ENCODE measurements at regions not wholly inside any gene's neighbourhood (a gene's known extent, or its start where the extent isn't known, plus 50 kb on each side); places are given as distances from the start of the nearest gene placed in this dataset.

GRCh38 chr2:239881561-239882320, 143.4 kb downstream of the NDUFA10 start:
- peaks cover 15 to 23% (median 23%) of the 10 kb centered on the region in 5 donors for H3K9me3 Mint-ChIP-seq
- H3K4me1 Mint-ChIP-seq, result peaks cover 3 to 6% (median 4%) of the 10 kb centered on the region in 3 donors
- ChIA-PET POLR2A (no interaction called here), CTCF (interaction anchor here (0.5 to 1.3 kb wide), 2 partner anchors 13 to 32 kb away, joined by 3 read pairs; no protein-coding TSS in a partner anchor)
- Histone ChIP-seq H3K36me3 (ENCODE audit: insufficient read depth, low read length) (no peaks in the 10 kb centered on the region), H3K4me3 (ENCODE audit: low read length) (no peak overlapping the region), H3K27ac (ENCODE audit: low read depth, low read length) (no peak overlapping the region), H3K27me3 (ENCODE audit: insufficient read depth, low read length, poor library complexity, severe bottlenecking) (no peaks in the 10 kb centered on the region), H3K9me3 (ENCODE audit: low read length) (no peaks in the 10 kb centered on the region), H3K4me1 (ENCODE audit: insufficient read depth, low read length) (no peaks in the 10 kb centered on the region)
- peaks cover 19% of the 10 kb centered on the region in 2 donors for H3K27me3 Mint-ChIP-seq
- H3K4me3 Mint-ChIP-seq, result peak overlapping the region in 1 of 7 donors; percentile 66
- DNase-seq, result no peak
- peak overlapping the region in 1 of 8 donors; percentile 17 for H3K27ac Mint-ChIP-seq
- H3K36me3 Mint-ChIP-seq, result peaks cover 0 to 6% (median 3%) of the 10 kb centered on the region in 3 donors

- Histone ChIP-seq H3K36me3 (ENCODE audit: insufficient read depth, low read length) (no peaks in the 10 kb centered on the region), H3K27ac (ENCODE audit: low read depth, low read length) (no peak overlapping the region), H3K9me3 (ENCODE audit: low read length) (no peaks in the 10 kb centered on the region), H3K27me3 (ENCODE audit: insufficient read depth, low read length, poor library complexity, severe bottlenecking) (no peaks in the 10 kb centered on the region), H3K4me1 (ENCODE audit: insufficient read depth, low read length) (no peaks in the 10 kb centered on the region), H3K4me3 (ENCODE audit: low read length) (no peak overlapping the region)
- ChIA-PET POLR2A (no interaction called here), CTCF (no interaction called here)
- no peak for DNase-seq
- H3K27ac Mint-ChIP-seq, result peak overlapping the region in 1 of 8 donors; percentile 72
- peaks cover 19% of the 10 kb centered on the region in 2 donors for H3K27me3 Mint-ChIP-seq
- peaks cover 3 to 6% (median 4%) of the 10 kb centered on the region in 3 donors for H3K4me1 Mint-ChIP-seq
- H3K9me3 Mint-ChIP-seq, result peaks cover 15 to 19% (median 17%) of the 10 kb centered on the region in 5 donors
- H3K4me3 Mint-ChIP-seq, result no peak overlapping the region
- H3K36me3 Mint-ChIP-seq, result peaks cover 0 to 6% (median 2%) of the 10 kb centered on the region in 3 donors
Observed at GRCh38 chr2:239881031-239881471, 144.1 kb downstream of the NDUFA10 start.

GRCh38 chr2:239880396-239880795, 144.7 kb downstream of the NDUFA10 start:
- H3K27ac ChIP-seq (ENCODE audit: low read depth, low read length), result no peak overlapping the region
- H3K27ac Mint-ChIP-seq, result peak overlapping the region in 1 of 8 donors; percentile 78
- ChIA-PET POLR2A (no interaction called here), CTCF (interaction anchor here (0.7 kb wide), 1 partner anchor 613 kb away, joined by 3 read pairs; no protein-coding TSS in a partner anchor)
- H3K27me3 ChIP-seq (ENCODE audit: insufficient read depth, low read length, poor library complexity, severe bottlenecking), result no peaks in the 10 kb centered on the region
- peaks cover 19 to 21% of the 10 kb centered on the region in 2 donors for H3K27me3 Mint-ChIP-seq
- H3K36me3 ChIP-seq (ENCODE audit: insufficient read depth, low read length), result no peaks in the 10 kb centered on the region
- no peak overlapping the region for H3K4me3 Mint-ChIP-seq
- H3K4me1 Mint-ChIP-seq, result peaks cover 3 to 6% (median 4%) of the 10 kb centered on the region in 3 donors
- H3K9me3 ChIP-seq (ENCODE audit: low read length), result no peaks in the 10 kb centered on the region
- peaks cover 10 to 17% (median 12%) of the 10 kb centered on the region in 5 donors for H3K9me3 Mint-ChIP-seq
- no peak overlapping the region for H3K4me3 ChIP-seq (ENCODE audit: low read length)
- DNase-seq, result no peak
- H3K36me3 Mint-ChIP-seq, result peaks cover 0 to 6% (median 2%) of the 10 kb centered on the region in 3 donors
- H3K4me1 ChIP-seq (ENCODE audit: insufficient read depth, low read length), result no peaks in the 10 kb centered on the region

- ChIA-PET CTCF (interaction anchor here (0.7 to 1.2 kb wide), 2 partner anchors 509 to 612 kb away, joined by 3 read pairs; no protein-coding TSS in a partner anchor), POLR2A (no interaction called here)
- H3K27me3 Mint-ChIP-seq, result peaks cover 19 to 22% of the 10 kb centered on the region in 2 donors
- Histone ChIP-seq H3K4me3 (ENCODE audit: low read length) (no peak overlapping the region), H3K27me3 (ENCODE audit: insufficient read depth, low read length, poor library complexity, severe bottlenecking) (no peaks in the 10 kb centered on the region), H3K9me3 (ENCODE audit: low read length) (no peaks in the 10 kb centered on the region), H3K27ac (ENCODE audit: low read depth, low read length) (no peak overlapping the region), H3K4me1 (ENCODE audit: insufficient read depth, low read length) (no peaks in the 10 kb centered on the region), H3K36me3 (ENCODE audit: insufficient read depth, low read length) (no peaks in the 10 kb centered on the region)
- peaks cover 3 to 6% (median 4%) of the 10 kb centered on the region in 3 donors for H3K4me1 Mint-ChIP-seq
- no peak overlapping the region for H3K27ac Mint-ChIP-seq
- no peak overlapping the region for H3K4me3 Mint-ChIP-seq
- peaks cover 1 to 8% (median 4%) of the 10 kb centered on the region in 5 donors for H3K9me3 Mint-ChIP-seq
- H3K36me3 Mint-ChIP-seq, result peaks cover 0 to 3% (median 2%) of the 10 kb centered on the region in 3 donors
- no peak for DNase-seq
Observed at GRCh38 chr2:239879423-239880084, 145.6 kb downstream of the NDUFA10 start.

GRCh38 chr2:239878686-239879085, 146.5 kb downstream of the NDUFA10 start:
- H3K27me3 ChIP-seq (ENCODE audit: insufficient read depth, low read length, poor library complexity, severe bottlenecking), result no peaks in the 10 kb centered on the region
- ChIA-PET POLR2A (no interaction called here), CTCF (interaction anchor here (1.2 kb wide), 1 partner anchor 509 kb away, joined by 3 read pairs; no protein-coding TSS in a partner anchor)
- Mint-ChIP-seq H3K36me3 (peaks cover 0 to 2% (median 0%) of the 10 kb centered on the region in 3 donors), H3K4me1 (peaks cover 3 to 6% (median 4%) of the 10 kb centered on the region in 3 donors), H3K4me3 (no peak overlapping the region), H3K27me3 (peaks cover 25 to 28% of the 10 kb centered on the region in 2 donors), H3K9me3 (peaks cover 0 to 4% (median under 1%) of the 10 kb centered on the region in 5 donors), H3K27ac (no peak overlapping the region)
- no peak for DNase-seq
- H3K4me3 ChIP-seq (ENCODE audit: low read length), result no peak overlapping the region
- no peak overlapping the region for H3K27ac ChIP-seq (ENCODE audit: low read depth, low read length)
- no peaks in the 10 kb centered on the region for H3K4me1 ChIP-seq (ENCODE audit: insufficient read depth, low read length)
- no peaks in the 10 kb centered on the region for H3K36me3 ChIP-seq (ENCODE audit: insufficient read depth, low read length)
- no peaks in the 10 kb centered on the region for H3K9me3 ChIP-seq (ENCODE audit: low read length)

- Histone ChIP-seq H3K9me3 (ENCODE audit: low read length) (no peaks in the 10 kb centered on the region), H3K4me3 (ENCODE audit: low read length) (no peak overlapping the region), H3K4me1 (ENCODE audit: insufficient read depth, low read length) (no peaks in the 10 kb centered on the region), H3K36me3 (ENCODE audit: insufficient read depth, low read length) (no peaks in the 10 kb centered on the region), H3K27ac (ENCODE audit: low read depth, low read length) (no peak overlapping the region), H3K27me3 (ENCODE audit: insufficient read depth, low read length, poor library complexity, severe bottlenecking) (no peaks in the 10 kb centered on the region)
- ChIA-PET CTCF (interaction anchor here (1.1 kb wide), 1 partner anchor 609 kb away, joined by 3 read pairs; no protein-coding TSS in a partner anchor), POLR2A (no interaction called here)
- peaks cover 24 to 25% of the 10 kb centered on the region in 2 donors for H3K27me3 Mint-ChIP-seq
- no peak for DNase-seq
- no peak overlapping the region for H3K27ac Mint-ChIP-seq
- H3K36me3 Mint-ChIP-seq, result no peaks in the 10 kb centered on the region
- peaks cover 0 to under 1% (median 0%) of the 10 kb centered on the region in 3 donors for H3K4me1 Mint-ChIP-seq
- H3K4me3 Mint-ChIP-seq, result no peak overlapping the region
- no peaks in the 10 kb centered on the region for H3K9me3 Mint-ChIP-seq
Observed at GRCh38 chr2:239876948-239877289, 148.2 kb downstream of the NDUFA10 start.

GRCh38 chr2:239876271-239876947, 148.7 kb downstream of the NDUFA10 start:
- ChIA-PET POLR2A (no interaction called here), CTCF (interaction anchor here (1.1 kb wide), 1 partner anchor 609 kb away, joined by 3 read pairs; no protein-coding TSS in a partner anchor)
- Histone ChIP-seq H3K36me3 (ENCODE audit: insufficient read depth, low read length) (no peaks in the 10 kb centered on the region), H3K27me3 (ENCODE audit: insufficient read depth, low read length, poor library complexity, severe bottlenecking) (no peaks in the 10 kb centered on the region), H3K4me1 (ENCODE audit: insufficient read depth, low read length) (no peaks in the 10 kb centered on the region), H3K4me3 (ENCODE audit: low read length) (no peak overlapping the region), H3K9me3 (ENCODE audit: low read length) (no peaks in the 10 kb centered on the region), H3K27ac (ENCODE audit: low read depth, low read length) (no peak overlapping the region)
- no peak for DNase-seq
- Mint-ChIP-seq H3K9me3 (no peaks in the 10 kb centered on the region), H3K4me3 (no peak overlapping the region), H3K36me3 (no peaks in the 10 kb centered on the region), H3K27ac (no peak overlapping the region), H3K4me1 (no peaks in the 10 kb centered on the region), H3K27me3 (peaks cover 21 to 25% of the 10 kb centered on the region in 2 donors)

All from CD8-positive, alpha-beta memory T cell (primary cell).